ENCODE measurements at regions not wholly inside any gene's neighbourhood (a gene's known extent, or its start where the extent isn't known, plus 50 kb on each side); places are given as distances from the start of the nearest gene placed in this dataset.
"Not testable (repeated sequence)": the region's sequence is repeated elsewhere in the genome, so short reads cannot be mapped to it uniquely, and the experiment has no call there.

DNA sequence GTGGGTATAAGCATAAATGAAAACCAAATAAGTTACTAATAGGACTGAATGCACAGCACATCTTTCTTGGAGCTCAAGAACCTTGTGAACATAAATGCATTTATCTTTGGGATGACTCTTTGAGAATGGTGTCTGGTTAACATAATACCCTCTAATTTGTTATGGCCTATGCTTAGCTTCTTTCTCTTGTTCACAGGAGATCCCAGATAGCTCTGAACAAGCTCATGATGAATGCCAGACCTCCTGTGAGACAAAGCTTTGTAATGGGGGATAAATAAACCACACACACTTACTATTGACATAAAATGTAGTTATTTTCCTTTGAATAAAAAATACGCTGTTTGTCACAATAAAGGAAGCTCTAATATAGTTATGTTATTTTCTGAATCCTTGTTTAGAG lies 111.5 kb downstream of the PSAT1 start:
- Mint-ChIP-seq H3K36me3 (ENCODE audit: insufficient read depth) (peaks cover 3% of the 10 kb centered on the region), H3K27ac (ENCODE audit: low read depth) (no peak overlapping the region), H3K27me3 (peaks cover 28% of the 10 kb centered on the region), H3K9me3 (no peaks in the 10 kb centered on the region), H3K4me3 (no peak overlapping the region), H3K4me1 (no peaks in the 10 kb centered on the region)
- ATAC-seq (replicated peaks; ENCODE audit: extremely low read depth, poor library complexity, severe bottlenecking) (no peak), DNase-seq (ENCODE audit: low spot score in 2 of 2) (no peak)

GRCh38 chr9:78409928-78410510 lies 113.1 kb downstream of the PSAT1 start:
- not testable (repeated sequence) for H3K4me1 Mint-ChIP-seq; H3K4me3 Mint-ChIP-seq; H3K27ac Mint-ChIP-seq (ENCODE audit: low read depth); ATAC-seq (replicated peaks; ENCODE audit: extremely low read depth, poor library complexity, severe bottlenecking); DNase-seq (ENCODE audit: low spot score in 2 of 2); H3K36me3 Mint-ChIP-seq (ENCODE audit: insufficient read depth); H3K9me3 Mint-ChIP-seq
- peaks cover 19% of the 10 kb centered on the region for H3K27me3 Mint-ChIP-seq

DNA sequence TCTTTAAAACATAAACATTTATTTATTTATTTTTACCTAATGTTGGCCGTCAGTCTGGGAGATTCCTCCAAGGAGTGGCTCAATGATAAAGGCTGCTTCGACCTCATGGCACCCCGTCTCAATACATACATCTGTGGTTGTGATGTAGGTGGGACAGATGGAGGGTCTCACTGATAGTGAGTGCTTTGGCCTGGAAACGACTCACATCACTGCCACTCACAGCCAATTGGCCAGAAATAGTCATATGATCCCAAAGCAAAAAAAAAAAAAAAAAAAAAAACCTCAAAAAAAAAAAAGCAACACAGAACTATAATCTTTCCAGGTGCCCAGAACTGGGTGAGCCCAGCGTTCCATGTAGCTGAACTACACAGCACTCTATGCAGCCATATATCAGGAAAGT lies 125.4 kb downstream of the PSAT1 start:
- no peaks in the 10 kb centered on the region for H3K36me3 Mint-ChIP-seq (ENCODE audit: insufficient read depth)
- H3K27ac Mint-ChIP-seq (ENCODE audit: low read depth) = no peak overlapping the region
- no peaks in the 10 kb centered on the region for H3K9me3 Mint-ChIP-seq
- no peak for DNase-seq (ENCODE audit: low spot score in 2 of 2)
- H3K4me1 Mint-ChIP-seq = peaks cover 5% of the 10 kb centered on the region
- H3K4me3 Mint-ChIP-seq = no peak overlapping the region
- no peak for ATAC-seq (replicated peaks; ENCODE audit: extremely low read depth, poor library complexity, severe bottlenecking)
- peaks cover 14% of the 10 kb centered on the region for H3K27me3 Mint-ChIP-seq

GRCh38 chr9:78424299-78424698 lies 127.4 kb downstream of the PSAT1 start:
- peaks cover 5% of the 10 kb centered on the region for H3K4me1 Mint-ChIP-seq
- no peaks in the 10 kb centered on the region for H3K36me3 Mint-ChIP-seq (ENCODE audit: insufficient read depth)
- H3K27me3 Mint-ChIP-seq = peaks cover 20% of the 10 kb centered on the region
- H3K9me3 Mint-ChIP-seq = no peaks in the 10 kb centered on the region
- DNase-seq (ENCODE audit: low spot score in 2 of 2) (no peak), ATAC-seq (replicated peaks; ENCODE audit: extremely low read depth, poor library complexity, severe bottlenecking) (no peak)
- H3K4me3 Mint-ChIP-seq = no peak overlapping the region
- H3K27ac Mint-ChIP-seq (ENCODE audit: low read depth) = no peak overlapping the region

DNA sequence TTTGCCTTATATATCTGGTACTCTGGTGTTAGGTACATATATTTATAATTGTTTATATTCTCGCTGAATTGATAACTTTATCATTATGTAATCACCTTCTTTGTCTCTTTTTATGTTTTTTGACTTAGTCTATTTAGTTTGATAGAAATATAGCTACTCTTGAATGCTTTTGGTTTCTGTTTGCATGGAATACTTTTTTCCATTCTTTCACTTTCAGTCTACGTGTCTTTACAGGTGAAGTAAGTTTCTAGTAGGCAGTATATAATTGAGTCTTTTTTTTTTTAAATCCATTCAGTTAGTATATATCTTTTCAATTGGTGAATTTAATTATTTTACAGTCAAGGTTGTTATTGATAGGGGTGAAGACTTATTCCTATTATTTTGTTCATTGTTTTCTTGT lies 131.7 kb downstream of the PSAT1 start:
- Mint-ChIP-seq H3K4me3 (no peak overlapping the region), H3K4me1 (peaks cover 5% of the 10 kb centered on the region), H3K27me3 (peaks cover 20% of the 10 kb centered on the region), H3K9me3 (peaks cover 5% of the 10 kb centered on the region), H3K36me3 (ENCODE audit: insufficient read depth) (no peaks in the 10 kb centered on the region), H3K27ac (ENCODE audit: low read depth) (no peak overlapping the region)
- no peak for ATAC-seq (replicated peaks; ENCODE audit: extremely low read depth, poor library complexity, severe bottlenecking)
- DNase-seq (ENCODE audit: low spot score in 2 of 2) = no peak

DNA sequence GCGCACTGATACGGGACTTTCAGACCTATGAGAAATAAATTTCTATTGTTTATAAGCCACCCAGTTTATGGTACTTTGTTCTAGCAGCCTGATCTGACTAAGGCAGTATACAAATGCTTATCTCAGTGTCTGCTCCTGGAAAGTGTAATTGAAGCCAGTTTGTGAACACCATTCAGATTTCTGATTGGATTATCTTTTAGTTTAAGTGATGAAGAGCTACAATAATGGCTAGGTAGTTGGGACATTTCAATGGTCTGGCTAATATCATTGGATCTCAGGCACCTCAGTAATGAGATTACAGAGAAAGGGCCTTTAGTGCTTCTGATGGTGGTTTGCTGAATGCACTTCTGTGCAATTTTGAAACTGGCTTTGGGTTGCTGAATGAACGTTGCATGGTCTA lies 133.5 kb downstream of the PSAT1 start:
- no peak overlapping the region for H3K4me3 Mint-ChIP-seq
- no peaks in the 10 kb centered on the region for H3K36me3 Mint-ChIP-seq (ENCODE audit: insufficient read depth)
- peaks cover 5% of the 10 kb centered on the region for H3K4me1 Mint-ChIP-seq
- peaks cover 27% of the 10 kb centered on the region for H3K27me3 Mint-ChIP-seq
- peaks cover 5% of the 10 kb centered on the region for H3K9me3 Mint-ChIP-seq
- ATAC-seq (replicated peaks; ENCODE audit: extremely low read depth, poor library complexity, severe bottlenecking) (no peak), DNase-seq (ENCODE audit: low spot score in 2 of 2) (no peak)
- no peak overlapping the region for H3K27ac Mint-ChIP-seq (ENCODE audit: low read depth)

- ATAC-seq (replicated peaks; ENCODE audit: extremely low read depth, poor library complexity, severe bottlenecking); H3K9me3 Mint-ChIP-seq; H3K4me3 Mint-ChIP-seq; H3K36me3 Mint-ChIP-seq (ENCODE audit: insufficient read depth); H3K4me1 Mint-ChIP-seq; H3K27ac Mint-ChIP-seq (ENCODE audit: low read depth); DNase-seq (ENCODE audit: low spot score in 2 of 2): not testable (repeated sequence)
- H3K27me3 Mint-ChIP-seq = peaks cover 24% of the 10 kb centered on the region
Measured at GRCh38 chr9:78431039-78431438, 134.1 kb downstream of the PSAT1 start.

DNA sequence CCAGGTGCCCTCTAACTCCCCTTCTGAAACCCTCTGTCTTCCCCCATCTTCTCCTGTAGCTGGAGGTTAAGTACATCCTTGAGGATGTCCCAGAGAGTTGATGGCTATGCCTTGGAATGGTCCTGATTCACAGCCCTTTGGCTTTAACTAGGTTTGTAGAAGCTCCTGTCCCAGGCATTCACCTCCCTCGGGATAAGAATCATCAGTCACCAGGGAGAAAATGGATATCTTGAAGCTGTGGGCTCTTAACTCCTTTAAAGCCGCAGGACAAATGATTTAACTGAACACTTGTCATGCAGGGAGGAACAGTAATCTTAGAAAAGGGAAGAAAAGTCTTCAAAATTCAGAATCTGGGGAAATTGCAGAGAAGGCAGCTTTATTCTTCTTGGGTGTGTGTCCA lies 139.9 kb downstream of the PSAT1 start:
- no peak for ATAC-seq (replicated peaks; ENCODE audit: extremely low read depth, poor library complexity, severe bottlenecking)

GRCh38 chr9:78437296-78437695 lies 140.4 kb downstream of the PSAT1 start:
- H3K27me3 Mint-ChIP-seq = peaks cover 46% of the 10 kb centered on the region
- DNase-seq (ENCODE audit: low spot score in 2 of 2) = no peak
- no peak overlapping the region for H3K27ac Mint-ChIP-seq (ENCODE audit: low read depth)
- ATAC-seq (replicated peaks; ENCODE audit: extremely low read depth, poor library complexity, severe bottlenecking) = no peak
- no peaks in the 10 kb centered on the region for H3K4me1 Mint-ChIP-seq
- peaks cover 2% of the 10 kb centered on the region for H3K36me3 Mint-ChIP-seq (ENCODE audit: insufficient read depth)
- H3K9me3 Mint-ChIP-seq = no peaks in the 10 kb centered on the region
- H3K4me3 Mint-ChIP-seq = no peak overlapping the region

More for the DNA sequence above, 139.9 kb downstream of the PSAT1 start:
- Mint-ChIP-seq H3K9me3 (peaks cover 2% of the 10 kb centered on the region), H3K36me3 (ENCODE audit: insufficient read depth) (peaks cover 2% of the 10 kb centered on the region), H3K27ac (ENCODE audit: low read depth) (no peak overlapping the region), H3K4me3 (no peak overlapping the region), H3K4me1 (no peaks in the 10 kb centered on the region), H3K27me3 (peaks cover 46% of the 10 kb centered on the region)
- no peak for DNase-seq (ENCODE audit: low spot score in 2 of 2)

DNA sequence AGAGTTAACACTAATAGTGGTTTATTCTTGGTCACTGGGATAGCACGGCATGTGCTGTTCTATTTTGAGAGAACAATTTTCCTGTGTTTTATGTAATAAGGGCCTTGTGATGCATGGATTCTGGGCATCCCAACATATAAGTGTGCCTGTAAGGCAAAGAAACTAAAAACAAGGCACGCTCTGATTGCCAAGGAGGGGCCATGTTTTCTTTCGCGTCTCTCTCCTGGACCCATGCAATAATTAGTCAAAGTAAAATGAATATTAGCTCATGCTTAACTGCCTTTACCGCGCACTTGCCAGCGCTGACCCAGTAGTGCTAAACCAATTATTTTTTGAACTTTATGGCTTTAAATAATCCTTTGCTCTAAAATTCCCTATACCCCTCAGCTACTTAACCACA lies 140.9 kb downstream of the PSAT1 start:
- peaks cover 46% of the 10 kb centered on the region for H3K27me3 Mint-ChIP-seq
- no peaks in the 10 kb centered on the region for H3K4me1 Mint-ChIP-seq
- peaks cover 2% of the 10 kb centered on the region for H3K36me3 Mint-ChIP-seq (ENCODE audit: insufficient read depth)
- no peak for DNase-seq (ENCODE audit: low spot score in 2 of 2)
- no peak for ATAC-seq (replicated peaks; ENCODE audit: extremely low read depth, poor library complexity, severe bottlenecking)
- H3K9me3 Mint-ChIP-seq = no peaks in the 10 kb centered on the region
- no peak overlapping the region for H3K27ac Mint-ChIP-seq (ENCODE audit: low read depth)
- no peak overlapping the region for H3K4me3 Mint-ChIP-seq

GRCh38 chr9:78438211-78438610 lies 141.3 kb downstream of the PSAT1 start:
- DNase-seq (ENCODE audit: low spot score in 2 of 2) (no peak), ATAC-seq (replicated peaks; ENCODE audit: extremely low read depth, poor library complexity, severe bottlenecking) (no peak)
- Mint-ChIP-seq H3K4me3 (no peak overlapping the region), H3K9me3 (no peaks in the 10 kb centered on the region), H3K27me3 (peaks cover 46% of the 10 kb centered on the region), H3K4me1 (no peaks in the 10 kb centered on the region), H3K36me3 (ENCODE audit: insufficient read depth) (peaks cover 2% of the 10 kb centered on the region), H3K27ac (ENCODE audit: low read depth) (no peak overlapping the region)

- Mint-ChIP-seq H3K4me3 (no peak overlapping the region), H3K4me1 (no peaks in the 10 kb centered on the region), H3K27ac (ENCODE audit: low read depth) (no peak overlapping the region), H3K27me3 (peaks cover 46% of the 10 kb centered on the region), H3K36me3 (ENCODE audit: insufficient read depth) (peaks cover 2% of the 10 kb centered on the region), H3K9me3 (no peaks in the 10 kb centered on the region)
- DNase-seq (ENCODE audit: low spot score in 2 of 2) (no peak), ATAC-seq (replicated peaks; ENCODE audit: extremely low read depth, poor library complexity, severe bottlenecking) (no peak)
Measured at GRCh38 chr9:78438780-78439179, 141.9 kb downstream of the PSAT1 start.

- no peak overlapping the region for H3K4me3 Mint-ChIP-seq
- no peaks in the 10 kb centered on the region for H3K9me3 Mint-ChIP-seq
- no peak overlapping the region for H3K27ac Mint-ChIP-seq (ENCODE audit: low read depth)
- ATAC-seq (replicated peaks; ENCODE audit: extremely low read depth, poor library complexity, severe bottlenecking) = no peak
- peak; percentile 25 to 50 for DNase-seq (ENCODE audit: low spot score in 2 of 2)
- no peaks in the 10 kb centered on the region for H3K4me1 Mint-ChIP-seq
- peaks cover 46% of the 10 kb centered on the region for H3K27me3 Mint-ChIP-seq
- H3K36me3 Mint-ChIP-seq (ENCODE audit: insufficient read depth) = peaks cover 2% of the 10 kb centered on the region
Measured at GRCh38 chr9:78439190-78439865, 142.4 kb downstream of the PSAT1 start.
